NCI-H2171 treated with DMSO at 0.1 percent for 48 hours (cell line): ENCODE measurements at regions not wholly inside any gene's neighbourhood (a gene's known extent, or its start where the extent isn't known, plus 50 kb on each side); places are given as distances from the start of the nearest gene placed in this dataset.
A peak's percentile ranks its signal among the peaks of the same experiment; 100 is the strongest.
"Not testable (repeated sequence)": the region's sequence is repeated elsewhere in the genome, so short reads cannot be mapped to it uniquely, and the experiment has no call there.

ENCODE experiments used
- DNase-seq: peaks from one replicate; lab custom pipeline; 2025; lab: John Stamatoyannopoulos, UW

GRCh38 chr20:29763821-29764511 is 1493.5 kb upstream of the DEFB115 start:
- DNase-seq, result no peak

GRCh38 chr20:29764922-29765610 is 1492.4 kb upstream of the DEFB115 start:
- peak; percentile 48 for DNase-seq

GRCh38 chr20:29778033-29778432 is 1479.4 kb upstream of the DEFB115 start:
- not testable (repeated sequence) for DNase-seq

GRCh38 chr20:29781217-29781616 is 1476.2 kb upstream of the DEFB115 start:
- DNase-seq, result not testable (repeated sequence)

GRCh38 chr20:29781891-29782290 is 1475.6 kb upstream of the DEFB115 start:
- DNase-seq, result not testable (repeated sequence)

GRCh38 chr20:29787456-29787855 is 1470.0 kb upstream of the DEFB115 start:
- DNase-seq, result not testable (repeated sequence)

GRCh38 chr20:29790510-29790909 is 1467.0 kb upstream of the DEFB115 start:
- no peak for DNase-seq

GRCh38 chr20:29831508-29831907 is 1426.0 kb upstream of the DEFB115 start:
- not testable (repeated sequence) for DNase-seq

- DNase-seq, result not testable (repeated sequence)
Observed at GRCh38 chr20:29868014-29868413, 1389.5 kb upstream of the DEFB115 start.

- not testable (repeated sequence) for DNase-seq
Observed at GRCh38 chr20:29868688-29869087, 1388.8 kb upstream of the DEFB115 start.

GRCh38 chr20:29871816-29872215 is 1385.6 kb upstream of the DEFB115 start:
- DNase-seq, result not testable (repeated sequence)

- peak; percentile 43 for DNase-seq
Observed at GRCh38 chr20:29873946-29874345, 1383.5 kb upstream of the DEFB115 start.

GRCh38 chr20:29874476-29875202 is 1382.8 kb upstream of the DEFB115 start:
- DNase-seq, result peak; percentile 10

GRCh38 chr20:29875321-29876083 is 1382.0 kb upstream of the DEFB115 start:
- DNase-seq, result not testable (repeated sequence)

GRCh38 chr20:29876084-29876910 is 1381.2 kb upstream of the DEFB115 start:
- not testable (repeated sequence) for DNase-seq

- no peak for DNase-seq
Observed at GRCh38 chr20:29876911-29877285, 1380.6 kb upstream of the DEFB115 start.

GRCh38 chr20:29877411-29878280 is 1379.8 kb upstream of the DEFB115 start:
- DNase-seq, result not testable (repeated sequence)

- DNase-seq, result peak; percentile 33
Observed at GRCh38 chr20:29878281-29878741, 1379.2 kb upstream of the DEFB115 start.

- no peak for DNase-seq
Observed at GRCh38 chr20:29878777-29879442, 1378.6 kb upstream of the DEFB115 start.
